ENCODE measurements at regions not wholly inside any gene's neighbourhood (a gene's known extent, or its start where the extent isn't known, plus 50 kb on each side); places are given as distances from the start of the nearest gene placed in this dataset.

DNA sequence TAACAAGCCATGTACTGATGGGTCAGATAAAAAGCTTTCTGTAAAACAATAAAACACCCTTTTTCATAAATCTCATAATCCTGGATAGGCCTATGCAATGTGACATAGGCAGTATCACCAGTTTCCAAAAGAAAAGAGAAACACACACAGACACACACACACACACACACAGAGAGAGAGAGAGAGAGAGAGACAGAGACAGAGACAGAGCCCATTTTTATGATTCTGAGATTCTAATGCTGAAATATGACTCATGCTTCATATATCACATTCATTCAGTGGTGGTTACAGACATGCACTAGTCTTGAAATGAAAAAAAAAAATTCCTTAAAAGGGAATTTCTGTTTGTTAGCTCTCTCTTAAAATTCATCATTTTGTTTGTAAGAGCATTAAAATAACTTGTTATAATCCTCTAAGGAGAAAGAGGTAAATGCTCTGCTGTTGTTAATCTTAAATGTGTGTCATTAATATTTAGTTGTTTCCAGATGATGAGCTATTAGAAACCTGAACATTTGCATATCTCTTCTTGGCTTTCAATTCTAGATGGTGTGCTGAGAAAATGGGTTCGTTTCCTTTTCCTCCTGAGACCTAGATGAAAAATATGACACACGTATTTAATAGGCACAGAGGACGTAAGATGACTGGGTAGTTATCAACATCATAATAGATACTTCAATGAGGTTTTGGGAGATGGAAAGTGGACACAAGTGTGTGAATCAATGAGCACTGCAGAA is 1598.7 kb upstream of the ACVR2A start:
- TF ChIP-seq, protein P1, sequence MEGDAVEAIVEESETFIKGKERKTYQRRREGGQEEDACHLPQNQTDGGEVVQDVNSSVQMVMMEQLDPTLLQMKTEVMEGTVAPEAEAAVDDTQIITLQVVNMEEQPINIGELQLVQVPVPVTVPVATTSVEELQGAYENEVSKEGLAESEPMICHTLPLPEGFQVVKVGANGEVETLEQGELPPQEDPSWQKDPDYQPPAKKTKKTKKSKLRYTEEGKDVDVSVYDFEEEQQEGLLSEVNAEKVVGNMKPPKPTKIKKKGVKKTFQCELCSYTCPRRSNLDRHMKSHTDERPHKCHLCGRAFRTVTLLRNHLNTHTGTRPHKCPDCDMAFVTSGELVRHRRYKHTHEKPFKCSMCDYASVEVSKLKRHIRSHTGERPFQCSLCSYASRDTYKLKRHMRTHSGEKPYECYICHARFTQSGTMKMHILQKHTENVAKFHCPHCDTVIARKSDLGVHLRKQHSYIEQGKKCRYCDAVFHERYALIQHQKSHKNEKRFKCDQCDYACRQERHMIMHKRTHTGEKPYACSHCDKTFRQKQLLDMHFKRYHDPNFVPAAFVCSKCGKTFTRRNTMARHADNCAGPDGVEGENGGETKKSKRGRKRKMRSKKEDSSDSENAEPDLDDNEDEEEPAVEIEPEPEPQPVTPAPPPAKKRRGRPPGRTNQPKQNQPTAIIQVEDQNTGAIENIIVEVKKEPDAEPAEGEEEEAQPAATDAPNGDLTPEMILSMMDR (IDR thresholded peaks at IDR 0.05): no peak
- no peak for TF ChIP-seq POLR2A (IDR thresholded peaks at IDR 0.05)

Data from Peyer's patch (tissue), 4 donors.